Endothelial cell of umbilical vein (primary cell): ENCODE measurements at regions not wholly inside any gene's neighbourhood (a gene's known extent, or its start where the extent isn't known, plus 50 kb on each side); places are given as distances from the start of the nearest gene placed in this dataset.

Source experiments
- BruUV-seq: library from RNA; stranded (reverse); fragments of 400-500 nt; replicated peaks from 2 replicates; lab custom pipeline; 2021; lab: Mats Ljungman, UMichigan
- CTCF ChIA-PET: fragments of 300-600, 350-600 bp; sonication (Branson Sonifier 250); formaldehyde crosslinking; loops from one replicate; lab custom pipeline; 2021; ENCODE audit warnings: antibody characterized with exemption, inconsistent platforms; lab: Charles Lee
- POLR2A ChIA-PET: fragments of 300-600, 350-600 bp; sonication (Branson Sonifier 250); formaldehyde crosslinking; loops from one replicate; lab custom pipeline; 2021; ENCODE audit warnings: antibody characterized with exemption, inconsistent platforms; lab: Charles Lee
- DNase-seq: peaks from one replicate; pipeline ENCODE4 v3.0.0-alpha.2; 2011; ENCODE audit warnings: low read depth, low spot score
- FAIRE-seq: peaks from 2 replicates; lab custom pipeline; 2011; peaks lifted over from hg19 to GRCh38; lab: Jason Lieb, UNC
- H2AFZ ChIP-seq: 2 replicates; pipeline ENCODE4 v1.6.0; 2012; ENCODE audit warnings: low read depth, low read length, control low read depth, inconsistent platforms
- H3K27ac ChIP-seq: 2 replicates; pipeline ENCODE4 v1.5.1; 2011; ENCODE audit warnings: low read depth, mild to moderate bottlenecking, control low read depth, low read length, moderate library complexity; ENCODE audit not compliant: insufficient read depth
- H3K27me3 ChIP-seq, 2 experiments: 2 replicates each; pipeline versions ENCODE4 v1.6.0 to v1.6.1; 2011; ENCODE audit warnings: low read length in 2 of 2, mixed read lengths in 1 of 2; ENCODE audit not compliant: control insufficient read depth in 2 of 2, insufficient read depth in 2 of 2
- H3K36me3 ChIP-seq, 2 experiments: 2 replicates in 1 of 2; 3 replicates in 1 of 2; pipeline ENCODE4 v1.5.1; 2011; ENCODE audit warnings: low read length in 2 of 2, mild to moderate bottlenecking in 1 of 2, moderate library complexity in 1 of 2; ENCODE audit not compliant: control insufficient read depth in 2 of 2, insufficient read depth in 2 of 2; ENCODE audit errors: extremely low read depth in 1 of 2
- H3K4me1 ChIP-seq: 3 replicates; pipeline ENCODE4 v1.5.1; 2011; ENCODE audit warnings: mild to moderate bottlenecking, low read length; ENCODE audit not compliant: control insufficient read depth, insufficient read depth; ENCODE audit errors: extremely low read depth
- H3K4me2 ChIP-seq: 2 replicates; pipeline ENCODE4 v1.6.1; 2011; ENCODE audit warnings: low read length, control low read depth, mixed read lengths; ENCODE audit not compliant: insufficient read depth
- H3K4me3 ChIP-seq, 3 experiments: fragments of 200-600 bp in 1 of 3; sonication (generic), shearing (Covaris generic) in 1 of 3; replicated peaks in 1 of 3; 2 replicates each; pipeline ENCODE4 v1.5.1; 2011 to 2016; ENCODE audit warnings: control low read depth in 3 of 3, low read length in 3 of 3, mild to moderate bottlenecking in 2 of 3, inconsistent platforms in 1 of 3, low read depth in 1 of 3, moderate library complexity in 1 of 3; ENCODE audit not compliant: insufficient read depth in 1 of 3
- H3K79me2 ChIP-seq: 2 replicates; pipeline ENCODE4 v1.6.0; 2012; ENCODE audit warnings: low read length, inconsistent platforms; ENCODE audit not compliant: control insufficient read depth, insufficient read depth
- H3K9ac ChIP-seq: replicated peaks from 2 replicates; pipeline ENCODE3; 2011; ENCODE audit warnings: low read length, control low read depth; ENCODE audit not compliant: insufficient read depth; ENCODE audit errors: extremely low read depth
- H3K9me1 ChIP-seq: replicated peaks from 3 replicates; pipeline ENCODE4 v1.6.0; 2011; ENCODE audit warnings: mild to moderate bottlenecking, low read length; ENCODE audit not compliant: control insufficient read depth, insufficient read depth; ENCODE audit errors: extremely low read depth
- H3K9me3 ChIP-seq: replicated peaks from 2 replicates; pipeline ENCODE4 v1.5.1; 2012; ENCODE audit warnings: low read length, inconsistent platforms; ENCODE audit not compliant: control insufficient read depth, insufficient read depth
- H4K20me1 ChIP-seq: replicated peaks from 2 replicates; pipeline ENCODE3; 2011; ENCODE audit warnings: mild to moderate bottlenecking, low read length; ENCODE audit not compliant: control insufficient read depth, insufficient read depth; ENCODE audit errors: extremely low read depth
- CTCF ChIP-seq, 2 donors: IDR thresholded peaks; 1 replicate in 1 of 2; 2 replicates in 1 of 2; pipeline ENCODE4 v1.5.1; 2011; ENCODE audit warnings: low read length in 2 of 2, mild to moderate bottlenecking in 2 of 2, moderate library complexity in 2 of 2, control low read depth in 1 of 2, inconsistent platforms in 1 of 2, low read depth in 1 of 2; ENCODE audit not compliant: insufficient read depth in 1 of 2; ENCODE audit errors: extremely low read depth in 1 of 2
- EZH2 ChIP-seq: IDR thresholded peaks from 2 replicates; pipeline ENCODE4 v1.6.1; 2012; ENCODE audit warnings: borderline replicate concordance, low read depth, mild to moderate bottlenecking, moderate library complexity, low read length, inconsistent platforms; ENCODE audit not compliant: severe bottlenecking
- FOS ChIP-seq: IDR thresholded peaks from 2 replicates; pipeline ENCODE4 v1.6.1; 2011; ENCODE audit warnings: mild to moderate bottlenecking, low read length, moderate library complexity, borderline replicate concordance; ENCODE audit not compliant: insufficient read depth
- GATA2 ChIP-seq: IDR thresholded peaks from 2 replicates; pipeline ENCODE4 v1.7.0; 2011; ENCODE audit warnings: low read depth, mild to moderate bottlenecking, moderate library complexity, mixed read lengths, low read length; ENCODE audit not compliant: insufficient read length, insufficient read depth
- JUN ChIP-seq: IDR thresholded peaks from 2 replicates; pipeline ENCODE4 v1.6.1; 2011; ENCODE audit warnings: borderline replicate concordance, low read depth; ENCODE audit not compliant: insufficient read length, insufficient read depth
- MAX ChIP-seq: IDR thresholded peaks from 2 replicates; pipeline ENCODE4 v1.6.1; 2011; ENCODE audit not compliant: insufficient read depth, insufficient read length
- MYC ChIP-seq: IDR thresholded peaks from one replicate; pipeline ENCODE4 v1.6.1; 2011; ENCODE audit warnings: mild to moderate bottlenecking, low read depth, low read length
- POLR2A ChIP-seq: IDR thresholded peaks from 2 replicates; pipeline ENCODE4 v1.6.1; 2012; ENCODE audit warnings: low read depth, mild to moderate bottlenecking, control low read depth, low read length
- POLR2AphosphoS5 ChIP-seq: IDR thresholded peaks from 2 replicates; pipeline ENCODE4 v1.6.1; 2012; ENCODE audit warnings: low read depth, mild to moderate bottlenecking, control low read depth, low read length, moderate library complexity; ENCODE audit not compliant: insufficient read depth
- dilution Hi-C: fragments of 300-500 bp; cut with MboI; formaldehyde crosslinking; loops from one replicate; pipeline ENCODE4 v1.15.0; 2019; ENCODE audit warnings: low sequenced_read_pairs; ENCODE audit not compliant: extremely low pct_ligation_motif_present
- intact Hi-C: fragments of 100-400 bp; cut with micrococcal nuclease; formaldehyde crosslinking; loops from one replicate; pipeline ENCODE4 v1.10.0; 2022

- Histone ChIP-seq H4K20me1 (no peaks in the 10 kb centered on the region), H3K9ac (no peak overlapping the region), H3K9me1 (no peaks in the 10 kb centered on the region), H3K79me2 (no peaks in the 10 kb centered on the region), H3K9me3 (no peaks in the 10 kb centered on the region), H3K27me3 (peaks cover 0 to 2% of the 10 kb centered on the region in 2 experiments), H3K4me3 (no peak overlapping the region), H3K4me1 (no peaks in the 10 kb centered on the region), H2AFZ (no peak overlapping the region), H3K27ac (no peak overlapping the region), H3K36me3 (no peaks in the 10 kb centered on the region), H3K4me2 (no peak overlapping the region)
- TF ChIP-seq JUN (no peak), POLR2AphosphoS5 (no peak), GATA2 (no peak), FOS (no peak), MYC (no peak), CTCF (IDR thresholded peaks at IDR 0.05; ENCODE audit: extremely low read depth in 1 of 2, insufficient read depth in 1 of 2, low read depth in 1 of 2, low read length in 2 of 2) (no peak), POLR2A (no peak), EZH2 (no peak), MAX (no peak)
- ChIA-PET POLR2A (no interaction called here), CTCF (interaction anchor here (0.8 to 1.4 kb wide), 3 partner anchors 13 to 372 kb away, joined by 3 to 4 read pairs (median 3); no protein-coding TSS in a partner anchor)
- intact Hi-C loops = no loop called here
- BruUV-seq = no TSS peak
- FAIRE-seq (no peak), DNase-seq (no peak)
- dilution Hi-C loops = no loop called here
Measured at GRCh38 chr6:15810618-15811017, 147.8 kb upstream of the DTNBP1 start.
